MM.1S (cell line): ENCODE measurements at regions not wholly inside any gene's neighbourhood (a gene's known extent, or its start where the extent isn't known, plus 50 kb on each side); places are given as distances from the start of the nearest gene placed in this dataset.
"Not testable (repeated sequence)": the region's sequence is repeated elsewhere in the genome, so short reads cannot be mapped to it uniquely, and the experiment has no call there.

Source experiments
- DNase-seq: peaks from one replicate; pipeline ENCODE4 v3.0.0-alpha.2; 2015
- H2AFZ ChIP-seq: fragments of 300-600 bp; sonication (generic); 2 replicates; pipeline ENCODE4 v1.6.0; 2016; ENCODE audit warnings: antibody characterized with exemption, low read length
- H3F3A ChIP-seq: fragments of 300-600 bp; sonication (generic); 2 replicates; pipeline ENCODE4 v1.6.1; 2016; ENCODE audit warnings: mild to moderate bottlenecking, antibody characterized with exemption, low read length, moderate library complexity, mixed read lengths; ENCODE audit not compliant: insufficient read depth
- H3K27ac ChIP-seq: fragments of 300-600 bp; sonication (generic); 2 replicates; pipeline ENCODE4 v1.5.1; 2016; ENCODE audit warnings: mild to moderate bottlenecking, low read length
- H3K27me3 ChIP-seq: fragments of 300-600 bp; sonication (generic); replicated peaks from 2 replicates; pipeline ENCODE4 v1.6.0; 2016; ENCODE audit warnings: low read length; ENCODE audit not compliant: insufficient read depth
- H3K36me3 ChIP-seq: fragments of 300-600 bp; sonication (generic); replicated peaks from 2 replicates; pipeline ENCODE4 v1.6.1; 2016; ENCODE audit warnings: mild to moderate bottlenecking, low read length, mixed read lengths; ENCODE audit not compliant: insufficient read depth
- H3K4me1 ChIP-seq: fragments of 300-600 bp; sonication (generic); 2 replicates; pipeline ENCODE4 v1.6.1; 2016; ENCODE audit warnings: low read length, mixed read lengths
- H3K4me2 ChIP-seq: fragments of 300-600 bp; sonication (generic); 2 replicates; pipeline ENCODE4 v1.6.0; 2016; ENCODE audit warnings: low read depth, low read length
- H3K4me3 ChIP-seq: fragments of 300-600 bp; sonication (generic); 2 replicates; pipeline ENCODE4 v1.5.1; 2016; ENCODE audit warnings: low read length, mixed read lengths
- H3K79me2 ChIP-seq: fragments of 300-600 bp; sonication (generic); 2 replicates; pipeline ENCODE4 v1.6.1; 2016; ENCODE audit warnings: mixed run types, low read length, mixed read lengths
- H3K9ac ChIP-seq: fragments of 300-600 bp; sonication (generic); 2 replicates; pipeline ENCODE4 v1.6.1; 2016; ENCODE audit warnings: low read length, mixed read lengths
- H3K9me2 ChIP-seq: fragments of 300-600 bp; sonication (generic); replicated peaks from 2 replicates; pipeline ENCODE4 v1.6.1; 2016; ENCODE audit warnings: mild to moderate bottlenecking, low read length, mixed read lengths; ENCODE audit not compliant: insufficient read depth
- H3K9me3 ChIP-seq: fragments of 300-600 bp; sonication (generic); replicated peaks from 2 replicates; pipeline ENCODE4 v1.6.1; 2016; ENCODE audit warnings: mild to moderate bottlenecking, low read length, mixed read lengths; ENCODE audit not compliant: insufficient read depth
- H4K20me1 ChIP-seq: fragments of 300-600 bp; sonication (generic); 2 replicates; pipeline ENCODE4 v1.6.1; 2016; ENCODE audit warnings: mild to moderate bottlenecking, low read length, moderate library complexity, mixed read lengths; ENCODE audit not compliant: insufficient read depth
- CTCF ChIP-seq: fragments of 300-600 bp; sonication (generic); IDR thresholded peaks from 2 replicates; pipeline ENCODE4 v1.5.1; 2016; ENCODE audit warnings: antibody characterized with exemption, low read length, mixed read lengths
- EZH2 ChIP-seq: fragments of 300-600 bp; sonication (generic); optimal IDR thresholded peaks from 2 replicates; pipeline ENCODE3; 2017; ENCODE audit warnings: low read depth, mild to moderate bottlenecking, antibody characterized with exemption, low read length, mixed read lengths
- EZH2phosphoT487 ChIP-seq: fragments of 300-600 bp; sonication (generic); IDR thresholded peaks from 2 replicates; pipeline ENCODE4 v1.6.1; 2018; ENCODE audit warnings: antibody characterized with exemption, low read length

GRCh38 chr5:30458681-30459080, 734.8 kb upstream of the CDH6 start:
- Histone ChIP-seq H3F3A (peaks cover 3% of the 10 kb centered on the region; the same call in 1 of the 2 replicates), H2AFZ (peak overlapping the region; percentile 3; the same call in 1 of the 2 replicates), H3K4me1 (no peaks in the 10 kb centered on the region), H3K27ac (peak overlapping the region; percentile 40; the same call in 1 of the 2 replicates), H4K20me1 (no peaks in the 10 kb centered on the region), H3K36me3 (no peaks in the 10 kb centered on the region), H3K4me2 (peak overlapping the region; percentile 33), H3K4me3 (peak overlapping the region; percentile 38; the same call in 1 of the 2 replicates), H3K9me2 (no peaks in the 10 kb centered on the region), H3K27me3 (no peaks in the 10 kb centered on the region), H3K9ac (no peak overlapping the region), H3K79me2 (no peaks in the 10 kb centered on the region), H3K9me3 (no peaks in the 10 kb centered on the region)
- TF ChIP-seq CTCF (no peak), EZH2phosphoT487 (no peak), EZH2 (no peak)
- peak; percentile 77 for DNase-seq

- DNase-seq: not testable (repeated sequence)
These were observed 738.0 kb upstream of the CDH6 start for GRCh38 chr5:30455484-30455883.

GRCh38 chr5:30453168-30453567, 740.3 kb upstream of the CDH6 start:
- TF ChIP-seq EZH2 (no peak), EZH2phosphoT487 (no peak), CTCF (no peak)
- Histone ChIP-seq H3K4me2 (no peak overlapping the region), H3K4me3 (no peak overlapping the region), H4K20me1 (no peaks in the 10 kb centered on the region), H3F3A (no peaks in the 10 kb centered on the region), H2AFZ (no peak overlapping the region), H3K36me3 (no peaks in the 10 kb centered on the region), H3K9me3 (no peaks in the 10 kb centered on the region), H3K4me1 (no peaks in the 10 kb centered on the region), H3K27me3 (no peaks in the 10 kb centered on the region), H3K9ac (no peak overlapping the region), H3K27ac (no peak overlapping the region), H3K79me2 (no peaks in the 10 kb centered on the region), H3K9me2 (no peaks in the 10 kb centered on the region)
- no peak for DNase-seq

More at GRCh38 chr5:30455484-30455883, 738.0 kb upstream of the CDH6 start:
- not testable (repeated sequence) for H3K4me3 ChIP-seq, H3K4me2 ChIP-seq, H3K36me3 ChIP-seq, H2AFZ ChIP-seq, H3K9me2 ChIP-seq, H3K27me3 ChIP-seq, H3K79me2 ChIP-seq, H3K9ac ChIP-seq, H3K9me3 ChIP-seq, H3K27ac ChIP-seq, H3F3A ChIP-seq, H4K20me1 ChIP-seq, H3K4me1 ChIP-seq

GRCh38 chr5:30450153-30450552, 743.3 kb upstream of the CDH6 start:
- Histone ChIP-seq H2AFZ (no peak overlapping the region), H3K9ac (no peak overlapping the region), H3K9me3 (no peaks in the 10 kb centered on the region), H4K20me1 (no peaks in the 10 kb centered on the region), H3K36me3 (no peaks in the 10 kb centered on the region), H3F3A (no peaks in the 10 kb centered on the region), H3K27ac (no peak overlapping the region), H3K9me2 (no peaks in the 10 kb centered on the region), H3K4me2 (no peak overlapping the region), H3K27me3 (no peaks in the 10 kb centered on the region), H3K4me3 (no peak overlapping the region), H3K79me2 (no peaks in the 10 kb centered on the region), H3K4me1 (0 out of 2 replicates have a peak, but pooled peaks cover 3% of the 10 kb centered on the region)
- DNase-seq: no peak
- TF ChIP-seq CTCF (no peak), EZH2phosphoT487 (no peak), EZH2 (no peak)
